ENCODE measurements at regions not wholly inside any gene's neighbourhood (a gene's known extent, or its start where the extent isn't known, plus 50 kb on each side); places are given as distances from the start of the nearest gene placed in this dataset.

- Mint-ChIP-seq H3K36me3 (no peaks in the 10 kb centered on the region), H3K27ac (no peak overlapping the region), H3K4me3 (no peak overlapping the region), H3K27me3 (ENCODE audit: low read depth in 3 of 3) (peaks cover 0 to 6% (median 3%) of the 10 kb centered on the region in 3 donors), H3K9me3 (peaks cover 0 to 2% (median 0%) of the 10 kb centered on the region in 6 donors), H3K4me1 (no peaks in the 10 kb centered on the region)
- no peak for DNase-seq
These were observed 83.0 kb upstream of the TNC start for GRCh38 chr9:115200711-115201505.

GRCh38 chr9:115202181-115202580 lies 84.2 kb upstream of the TNC start:
- DNase-seq: no peak
- no peaks in the 10 kb centered on the region for H3K36me3 Mint-ChIP-seq
- H3K27ac Mint-ChIP-seq: no peak overlapping the region
- peaks cover 0 to 2% (median 0%) of the 10 kb centered on the region in 6 donors for H3K9me3 Mint-ChIP-seq
- peaks cover 0 to 6% (median 4%) of the 10 kb centered on the region in 3 donors for H3K27me3 Mint-ChIP-seq (ENCODE audit: low read depth in 3 of 3)
- H3K4me1 Mint-ChIP-seq: no peaks in the 10 kb centered on the region
- H3K4me3 Mint-ChIP-seq: no peak overlapping the region

- Mint-ChIP-seq H3K4me3 (no peak overlapping the region), H3K4me1 (no peaks in the 10 kb centered on the region), H3K9me3 (peaks cover 0 to 2% (median 0%) of the 10 kb centered on the region in 6 donors), H3K36me3 (no peaks in the 10 kb centered on the region), H3K27ac (no peak overlapping the region), H3K27me3 (ENCODE audit: low read depth in 3 of 3) (peaks cover 0 to 10% (median 6%) of the 10 kb centered on the region in 3 donors)
- no peak for DNase-seq
These were observed 85.2 kb upstream of the TNC start for GRCh38 chr9:115202960-115203751.

GRCh38 chr9:115204904-115205453 lies 87.0 kb upstream of the TNC start:
- Mint-ChIP-seq H3K27ac (no peak overlapping the region), H3K36me3 (no peaks in the 10 kb centered on the region), H3K27me3 (ENCODE audit: low read depth in 3 of 3) (peaks cover 0 to 12% (median 4%) of the 10 kb centered on the region in 3 donors), H3K4me1 (no peaks in the 10 kb centered on the region), H3K9me3 (peaks cover 0 to 2% (median 0%) of the 10 kb centered on the region in 6 donors), H3K4me3 (no peak overlapping the region)
- DNase-seq: no peak

- peaks cover 0 to 8% (median 4%) of the 10 kb centered on the region in 3 donors for H3K27me3 Mint-ChIP-seq (ENCODE audit: low read depth in 3 of 3)
- DNase-seq: no peak
- H3K36me3 Mint-ChIP-seq: no peaks in the 10 kb centered on the region
- H3K4me1 Mint-ChIP-seq: no peaks in the 10 kb centered on the region
- H3K27ac Mint-ChIP-seq: no peak overlapping the region
- peaks cover 0 to 2% (median 0%) of the 10 kb centered on the region in 6 donors for H3K9me3 Mint-ChIP-seq
- no peak overlapping the region for H3K4me3 Mint-ChIP-seq
These were observed 89.3 kb upstream of the TNC start for GRCh38 chr9:115207003-115207836.

GRCh38 chr9:115208501-115208900 lies 90.5 kb upstream of the TNC start:
- Mint-ChIP-seq H3K27ac (no peak overlapping the region), H3K4me3 (no peak overlapping the region), H3K27me3 (ENCODE audit: low read depth in 3 of 3) (peaks cover 0 to 8% (median 4%) of the 10 kb centered on the region in 3 donors), H3K9me3 (peaks cover 0 to 2% (median 0%) of the 10 kb centered on the region in 6 donors), H3K36me3 (no peaks in the 10 kb centered on the region), H3K4me1 (no peaks in the 10 kb centered on the region)
- DNase-seq: no peak

GRCh38 chr9:115209601-115210306 lies 91.8 kb upstream of the TNC start:
- H3K4me1 Mint-ChIP-seq: no peaks in the 10 kb centered on the region
- no peaks in the 10 kb centered on the region for H3K36me3 Mint-ChIP-seq
- peaks cover 0 to 8% (median 4%) of the 10 kb centered on the region in 3 donors for H3K27me3 Mint-ChIP-seq (ENCODE audit: low read depth in 3 of 3)
- H3K4me3 Mint-ChIP-seq: no peak overlapping the region
- no peak overlapping the region for H3K27ac Mint-ChIP-seq
- no peak for DNase-seq
- H3K9me3 Mint-ChIP-seq: no peaks in the 10 kb centered on the region

GRCh38 chr9:115210699-115211098 lies 92.7 kb upstream of the TNC start:
- H3K9me3 Mint-ChIP-seq: no peaks in the 10 kb centered on the region
- DNase-seq: no peak
- no peaks in the 10 kb centered on the region for H3K36me3 Mint-ChIP-seq
- H3K27ac Mint-ChIP-seq: no peak overlapping the region
- peaks cover 0 to 11% (median 4%) of the 10 kb centered on the region in 3 donors for H3K27me3 Mint-ChIP-seq (ENCODE audit: low read depth in 3 of 3)
- no peak overlapping the region for H3K4me3 Mint-ChIP-seq
- H3K4me1 Mint-ChIP-seq: no peaks in the 10 kb centered on the region

GRCh38 chr9:115211413-115212124 lies 93.6 kb upstream of the TNC start:
- Mint-ChIP-seq H3K4me1 (no peaks in the 10 kb centered on the region), H3K36me3 (no peaks in the 10 kb centered on the region), H3K27ac (no peak overlapping the region), H3K4me3 (no peak overlapping the region), H3K27me3 (ENCODE audit: low read depth in 3 of 3) (peaks cover 0 to 11% (median 0%) of the 10 kb centered on the region in 3 donors), H3K9me3 (no peaks in the 10 kb centered on the region)
- no peak for DNase-seq

GRCh38 chr9:115212125-115212605 lies 94.2 kb upstream of the TNC start:
- no peaks in the 10 kb centered on the region for H3K4me1 Mint-ChIP-seq
- H3K36me3 Mint-ChIP-seq: no peaks in the 10 kb centered on the region
- H3K27me3 Mint-ChIP-seq (ENCODE audit: low read depth in 3 of 3): peaks cover 0 to 12% (median 1%) of the 10 kb centered on the region in 3 donors
- H3K27ac Mint-ChIP-seq: no peak overlapping the region
- no peaks in the 10 kb centered on the region for H3K9me3 Mint-ChIP-seq
- H3K4me3 Mint-ChIP-seq: no peak overlapping the region
- DNase-seq: no peak

GRCh38 chr9:115212832-115213231 lies 94.9 kb upstream of the TNC start:
- H3K27me3 Mint-ChIP-seq (ENCODE audit: low read depth in 3 of 3): peaks cover 0 to 11% (median 2%) of the 10 kb centered on the region in 3 donors
- DNase-seq: no peak
- no peaks in the 10 kb centered on the region for H3K36me3 Mint-ChIP-seq
- no peaks in the 10 kb centered on the region for H3K9me3 Mint-ChIP-seq
- H3K27ac Mint-ChIP-seq: no peak overlapping the region
- no peaks in the 10 kb centered on the region for H3K4me1 Mint-ChIP-seq
- H3K4me3 Mint-ChIP-seq: no peak overlapping the region

GRCh38 chr9:115213818-115214334 lies 95.9 kb upstream of the TNC start:
- no peaks in the 10 kb centered on the region for H3K4me1 Mint-ChIP-seq
- H3K4me3 Mint-ChIP-seq: no peak overlapping the region
- no peaks in the 10 kb centered on the region for H3K36me3 Mint-ChIP-seq
- no peak for DNase-seq
- no peaks in the 10 kb centered on the region for H3K9me3 Mint-ChIP-seq
- no peak overlapping the region for H3K27ac Mint-ChIP-seq
- H3K27me3 Mint-ChIP-seq (ENCODE audit: low read depth in 3 of 3): peaks cover 0 to 9% (median 2%) of the 10 kb centered on the region in 3 donors
